AG09309 (cell line): ENCODE measurements at regions not wholly inside any gene's neighbourhood (a gene's known extent, or its start where the extent isn't known, plus 50 kb on each side); places are given as distances from the start of the nearest gene placed in this dataset.
"Not testable (repeated sequence)": the region's sequence is repeated elsewhere in the genome, so short reads cannot be mapped to it uniquely, and the experiment has no call there.

Source experiments
- DNase-seq: peaks from one replicate; pipeline ENCODE4 v3.0.0-alpha.2; 2010; ENCODE audit warnings: low read depth
- H3K4me3 ChIP-seq: 2 replicates; pipeline ENCODE4 v1.5.1; 2011; ENCODE audit warnings: mild to moderate bottlenecking, low read depth, low read length, moderate library complexity; ENCODE audit not compliant: control insufficient read depth
- CTCF ChIP-seq: IDR thresholded peaks from 2 replicates; pipeline ENCODE4 v1.5.1; 2011; ENCODE audit warnings: mild to moderate bottlenecking, low read depth, low read length, inconsistent platforms; ENCODE audit not compliant: insufficient read depth, control insufficient read depth; ENCODE audit errors: missing control alignments

DNA sequence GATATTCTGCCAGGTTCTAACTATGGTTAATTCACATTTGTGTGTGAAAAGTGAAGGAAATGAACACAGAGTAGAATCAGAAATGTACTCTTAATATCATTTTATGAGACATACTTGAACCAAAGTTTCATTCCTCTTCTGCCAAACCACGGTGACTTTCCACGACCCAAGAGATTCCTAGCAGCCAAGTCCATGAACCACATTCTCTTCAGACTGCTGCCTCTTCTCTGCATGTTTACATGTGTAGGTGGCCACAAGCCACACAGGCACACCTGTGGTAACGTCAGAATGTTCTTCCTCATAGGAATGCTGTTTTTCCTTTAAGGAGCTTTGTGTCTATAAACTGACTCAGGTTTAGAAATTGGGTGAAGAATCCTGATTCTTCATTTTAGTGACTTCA lies 1411.2 kb downstream of the RAPGEF2 start:
- no peak for DNase-seq
- TF ChIP-seq CTCF = no peak
- no peak overlapping the region for H3K4me3 ChIP-seq

GRCh38 chr4:160523231-160523630 lies 1420.4 kb downstream of the RAPGEF2 start:
- TF ChIP-seq CTCF = no peak
- no peak for DNase-seq
- H3K4me3 ChIP-seq = no peak overlapping the region

GRCh38 chr4:160537681-160538080 lies 1434.8 kb downstream of the RAPGEF2 start:
- DNase-seq = no peak
- H3K4me3 ChIP-seq = no peak overlapping the region
- TF ChIP-seq CTCF = no peak

DNA sequence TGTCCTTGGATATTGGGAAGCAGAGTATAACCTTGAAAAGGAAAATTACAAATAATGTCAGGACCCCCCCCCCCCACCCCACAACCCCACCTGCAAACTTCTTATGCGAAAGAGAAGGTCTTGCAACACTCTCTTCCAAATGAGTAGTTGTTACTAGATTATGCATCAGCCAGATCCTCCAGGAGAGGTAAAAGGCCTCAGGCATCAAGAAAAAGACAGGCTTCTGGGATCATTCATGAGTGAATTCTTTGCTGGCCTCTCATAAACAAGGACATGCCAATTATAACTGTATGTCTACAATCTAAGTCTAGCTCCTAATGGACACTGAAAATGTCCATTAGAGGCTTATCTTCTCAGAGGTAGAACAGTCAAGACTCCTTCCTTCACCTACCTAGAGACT lies 1443.3 kb downstream of the RAPGEF2 start:
- no peak for TF ChIP-seq CTCF

GRCh38 chr4:160549951-160550519 lies 1447.2 kb downstream of the RAPGEF2 start:
- not testable (repeated sequence) for DNase-seq, H3K4me3 ChIP-seq

More for the DNA sequence above, 1443.3 kb downstream of the RAPGEF2 start:
- H3K4me3 ChIP-seq = no peak overlapping the region
- no peak for DNase-seq

DNA sequence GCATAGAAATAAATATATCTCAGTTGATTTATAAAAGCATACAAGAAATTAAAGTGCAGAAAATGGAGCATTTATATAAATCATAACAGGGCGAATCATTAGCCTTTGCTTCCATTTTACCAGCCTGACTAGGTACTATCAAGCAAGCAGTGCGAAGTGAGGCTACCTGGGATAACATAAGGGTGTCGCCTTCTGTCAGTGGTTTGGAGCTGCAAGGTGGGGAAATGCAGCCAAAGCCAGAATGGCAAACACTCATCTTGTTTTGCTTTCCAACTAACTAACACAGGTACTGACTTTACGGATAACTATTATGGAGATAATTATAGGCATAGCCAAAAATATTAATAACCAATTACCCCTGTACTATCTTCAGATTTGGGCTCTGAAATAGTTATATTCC lies 1459.8 kb downstream of the RAPGEF2 start:
- no peak overlapping the region for H3K4me3 ChIP-seq
- no peak for TF ChIP-seq CTCF
- no peak for DNase-seq

DNA sequence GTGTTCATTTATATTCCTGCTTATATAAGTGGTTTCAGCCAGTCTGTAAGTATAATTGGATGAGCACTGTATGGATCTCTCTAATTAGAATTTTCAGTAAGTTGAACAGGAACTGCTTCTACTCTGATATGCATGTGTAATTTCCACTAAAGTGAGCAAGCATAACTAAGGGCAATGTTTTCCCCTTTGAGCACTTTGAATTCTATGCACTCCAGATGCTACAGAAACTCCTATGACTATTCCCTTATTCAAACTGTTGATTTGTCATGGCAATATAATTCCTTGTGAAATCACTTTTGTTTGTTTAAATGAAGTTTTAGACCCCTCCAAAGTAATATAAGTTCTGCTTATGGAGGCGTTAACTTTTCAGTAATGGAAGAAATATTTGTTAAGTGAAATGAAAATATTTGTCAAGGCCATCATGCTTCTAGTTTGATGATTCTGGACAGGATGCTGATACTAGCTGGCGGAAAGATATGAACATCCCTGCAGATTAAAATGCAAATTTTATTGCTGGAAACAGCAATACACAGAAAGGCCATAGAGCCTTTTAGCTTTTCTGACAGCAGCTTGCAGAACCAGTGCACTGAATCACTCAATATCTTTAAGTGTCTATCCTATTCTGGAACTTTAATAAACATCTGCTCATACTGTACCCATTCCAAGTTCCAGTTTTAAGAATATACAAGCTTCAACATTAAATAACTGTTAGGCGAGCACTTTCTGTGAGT lies 1460.8 kb downstream of the RAPGEF2 start:
- no peak for DNase-seq
- H3K4me3 ChIP-seq = no peak overlapping the region
- no peak for TF ChIP-seq CTCF
